OCI-LY1 (cell line): ENCODE measurements at regions not wholly inside any gene's neighbourhood (a gene's known extent, or its start where the extent isn't known, plus 50 kb on each side); places are given as distances from the start of the nearest gene placed in this dataset.
"Not testable (repeated sequence)": the region's sequence is repeated elsewhere in the genome, so short reads cannot be mapped to it uniquely, and the experiment has no call there.

Experiments used
- H2AFZ ChIP-seq: fragments of 200-600 bp; sonication (generic), shearing (Covaris generic); 2 replicates; pipeline ENCODE4 v1.6.0; 2014; ENCODE audit warnings: antibody characterized with exemption, mild to moderate bottlenecking, low read length
- H3F3A ChIP-seq: fragments of 200-600 bp; sonication (generic), shearing (Covaris generic); 2 replicates; pipeline ENCODE4 v1.6.0; 2014; ENCODE audit warnings: mild to moderate bottlenecking, antibody characterized with exemption, low read length, moderate library complexity; ENCODE audit not compliant: insufficient read depth
- H3K27ac ChIP-seq: fragments of 200-600 bp; sonication (generic); 2 replicates; pipeline ENCODE4 v1.5.1; 2014; ENCODE audit warnings: low read length, mixed run types, mild to moderate bottlenecking, low read depth; ENCODE audit not compliant: poor library complexity, severe bottlenecking
- H3K27me3 ChIP-seq: fragments of 200-600 bp; sonication (generic); 2 replicates; pipeline ENCODE4 v1.6.0; 2014; ENCODE audit warnings: antibody characterized with exemption, mild to moderate bottlenecking, low read length, moderate library complexity; ENCODE audit not compliant: insufficient read depth
- H3K36me3 ChIP-seq: fragments of 200-600 bp; sonication (generic); 2 replicates; pipeline ENCODE4 v1.6.1; 2014; ENCODE audit warnings: mild to moderate bottlenecking, antibody characterized with exemption, low read length, moderate library complexity, mixed read lengths; ENCODE audit not compliant: insufficient read depth
- H3K4me1 ChIP-seq: fragments of 200-600 bp; sonication (generic); 2 replicates; pipeline ENCODE4 v1.5.1; 2014; ENCODE audit warnings: mild to moderate bottlenecking, low read length, moderate library complexity; ENCODE audit not compliant: insufficient read depth, severe bottlenecking
- H3K4me2 ChIP-seq: fragments of 200-600 bp; sonication (generic), shearing (Covaris generic); 2 replicates; pipeline ENCODE4 v1.6.1; 2014; ENCODE audit warnings: low read length
- H3K4me3 ChIP-seq: fragments of 200-600 bp; sonication (generic); 2 replicates; pipeline ENCODE4 v1.5.1; 2014; ENCODE audit warnings: low read length, low read depth, mild to moderate bottlenecking, mixed read lengths; ENCODE audit not compliant: poor library complexity, severe bottlenecking
- H3K79me2 ChIP-seq: fragments of 200-600 bp; shearing (Covaris generic); 2 replicates; pipeline ENCODE4 v1.6.1; 2016; ENCODE audit warnings: mixed run types, low read length, mixed read lengths; ENCODE audit not compliant: insufficient read depth
- H3K9ac ChIP-seq: fragments of 200-600 bp; sonication (generic), shearing (Covaris generic); 2 replicates; pipeline ENCODE4 v1.6.1; 2014; ENCODE audit warnings: mild to moderate bottlenecking, low read length, mixed read lengths
- H3K9me2 ChIP-seq: fragments of 200-600 bp; sonication (generic), shearing (Covaris generic); 2 replicates; pipeline ENCODE4 v1.6.1; 2014; ENCODE audit warnings: low read depth, mild to moderate bottlenecking, low read length, mixed read lengths
- H3K9me3 ChIP-seq: fragments of 200-600 bp; shearing (Covaris generic); 2 replicates; pipeline ENCODE4 v1.6.1; 2014; ENCODE audit warnings: low read length, mixed read lengths
- H4K20me1 ChIP-seq: fragments of 200-600 bp; sonication (generic), shearing (Covaris generic); 2 replicates; pipeline ENCODE4 v1.6.0; 2016; ENCODE audit warnings: mild to moderate bottlenecking, low read length; ENCODE audit not compliant: insufficient read depth
- EZH2 ChIP-seq: fragments of 200-600 bp; sonication (generic), shearing (Covaris generic); IDR thresholded peaks from 2 replicates; pipeline ENCODE4 v1.8.0; 2017; ENCODE audit warnings: borderline replicate concordance, mixed run types, mild to moderate bottlenecking, antibody characterized with exemption, low read length, moderate library complexity, mixed read lengths
- TF ChIP-seq, protein P1 (sequence below): fragments of 200-600 bp; sonication (generic), shearing (Covaris generic); IDR thresholded peaks from 2 replicates; pipeline ENCODE4 v1.5.1; 2017; ENCODE audit warnings: mild to moderate bottlenecking, antibody characterized with exemption, low read length, moderate library complexity, mixed read lengths

DNA sequence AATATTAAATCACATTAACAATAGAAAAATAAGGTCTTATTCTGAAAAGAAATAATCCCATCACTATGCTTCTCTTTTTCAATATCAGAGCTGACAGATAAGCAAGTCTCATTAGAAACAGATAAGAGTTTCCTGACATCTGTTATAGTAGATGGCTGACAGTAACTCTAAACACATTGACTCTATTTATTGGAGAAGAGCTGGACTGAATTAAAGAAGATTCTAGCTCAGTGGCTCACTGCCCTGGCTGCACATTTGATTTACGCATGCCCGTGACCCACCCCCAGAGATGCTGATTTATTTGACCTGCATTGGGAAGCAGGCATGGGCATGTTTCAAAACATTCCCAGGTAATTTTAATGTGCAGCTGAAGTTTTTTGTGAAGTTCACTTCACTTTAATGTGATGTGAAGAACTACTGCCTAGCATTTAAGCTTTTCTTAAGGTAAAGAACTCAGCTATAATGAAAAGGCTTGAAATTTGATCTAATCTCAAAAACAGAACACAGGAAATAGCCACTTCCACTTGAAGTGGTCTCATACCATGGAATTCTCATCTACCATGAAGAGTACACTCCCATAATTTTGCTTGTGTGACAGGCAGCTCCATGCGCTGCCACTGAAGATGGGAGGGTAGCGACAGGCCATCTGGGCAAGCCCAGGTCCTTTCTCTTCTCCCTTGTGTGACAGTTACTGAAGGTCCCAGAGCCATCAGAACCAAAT is 162.3 kb downstream of the TPBG start:
- Histone ChIP-seq H3K36me3 (no peaks in the 10 kb centered on the region), H3K4me1 (no peaks in the 10 kb centered on the region), H3K4me2 (no peak overlapping the region), H3K27me3 (no peaks in the 10 kb centered on the region), H3K9me2 (no peaks in the 10 kb centered on the region), H3K27ac (no peak overlapping the region), H3K9ac (no peak overlapping the region), H3K79me2 (no peaks in the 10 kb centered on the region), H2AFZ (no peak overlapping the region), H4K20me1 (no peaks in the 10 kb centered on the region), H3K4me3 (no peak overlapping the region), H3F3A (no peaks in the 10 kb centered on the region), H3K9me3 (no peaks in the 10 kb centered on the region)
- TF ChIP-seq EZH2, result no peak
- TF ChIP-seq, protein P1, sequence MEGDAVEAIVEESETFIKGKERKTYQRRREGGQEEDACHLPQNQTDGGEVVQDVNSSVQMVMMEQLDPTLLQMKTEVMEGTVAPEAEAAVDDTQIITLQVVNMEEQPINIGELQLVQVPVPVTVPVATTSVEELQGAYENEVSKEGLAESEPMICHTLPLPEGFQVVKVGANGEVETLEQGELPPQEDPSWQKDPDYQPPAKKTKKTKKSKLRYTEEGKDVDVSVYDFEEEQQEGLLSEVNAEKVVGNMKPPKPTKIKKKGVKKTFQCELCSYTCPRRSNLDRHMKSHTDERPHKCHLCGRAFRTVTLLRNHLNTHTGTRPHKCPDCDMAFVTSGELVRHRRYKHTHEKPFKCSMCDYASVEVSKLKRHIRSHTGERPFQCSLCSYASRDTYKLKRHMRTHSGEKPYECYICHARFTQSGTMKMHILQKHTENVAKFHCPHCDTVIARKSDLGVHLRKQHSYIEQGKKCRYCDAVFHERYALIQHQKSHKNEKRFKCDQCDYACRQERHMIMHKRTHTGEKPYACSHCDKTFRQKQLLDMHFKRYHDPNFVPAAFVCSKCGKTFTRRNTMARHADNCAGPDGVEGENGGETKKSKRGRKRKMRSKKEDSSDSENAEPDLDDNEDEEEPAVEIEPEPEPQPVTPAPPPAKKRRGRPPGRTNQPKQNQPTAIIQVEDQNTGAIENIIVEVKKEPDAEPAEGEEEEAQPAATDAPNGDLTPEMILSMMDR, result no peak

DNA sequence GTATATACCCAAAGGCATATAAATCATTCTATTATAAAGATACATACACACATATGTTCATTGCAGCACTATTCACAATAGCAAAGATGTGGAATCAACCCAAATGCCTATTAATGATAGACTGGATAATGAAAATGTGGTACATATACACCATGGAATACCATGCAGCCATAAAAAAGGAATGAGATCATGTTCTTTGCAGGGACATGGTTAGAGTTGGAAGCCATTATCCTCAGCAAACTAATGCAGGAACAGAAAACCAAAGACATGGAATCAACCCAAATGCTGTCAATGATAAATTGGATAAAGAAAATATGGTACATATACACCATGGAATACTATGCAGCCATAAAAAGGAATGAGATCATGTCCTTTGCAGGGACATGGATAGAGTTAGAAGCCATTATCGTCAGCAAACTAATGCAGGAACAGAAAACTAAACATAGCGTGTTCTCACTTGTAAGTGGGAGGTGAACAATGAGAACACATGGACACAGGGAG is 166.4 kb downstream of the TPBG start:
- not testable (repeated sequence) for H3F3A ChIP-seq, H3K27me3 ChIP-seq, H3K4me3 ChIP-seq, H3K9me3 ChIP-seq, H3K4me2 ChIP-seq, H3K27ac ChIP-seq, H3K79me2 ChIP-seq, H3K4me1 ChIP-seq, H4K20me1 ChIP-seq, H3K36me3 ChIP-seq, H3K9me2 ChIP-seq, H2AFZ ChIP-seq, H3K9ac ChIP-seq

DNA sequence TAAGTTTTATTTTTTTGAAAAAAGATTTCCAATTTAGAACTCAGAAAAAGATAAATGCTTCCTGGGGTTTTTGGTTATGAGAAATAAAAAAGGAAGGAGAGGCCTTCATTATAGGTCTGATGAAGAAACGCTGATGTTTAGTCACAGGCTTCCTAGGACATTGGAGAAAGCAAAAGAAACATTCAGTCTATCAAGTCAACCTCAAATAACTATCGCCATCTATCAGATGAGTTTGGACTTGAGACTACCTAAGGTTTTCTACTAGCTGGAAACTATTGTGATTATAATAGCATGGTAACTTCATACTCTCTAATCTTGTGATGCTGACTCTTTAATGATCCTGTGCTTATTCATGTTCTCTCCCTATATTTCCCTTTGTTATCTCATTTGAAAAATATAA is 171.3 kb downstream of the TPBG start:
- Histone ChIP-seq H3K4me2 (no peak overlapping the region), H3K27ac (no peak overlapping the region), H3K4me1 (no peaks in the 10 kb centered on the region), H3K9me2 (no peaks in the 10 kb centered on the region), H3K4me3 (no peak overlapping the region), H2AFZ (no peak overlapping the region), H3K79me2 (no peaks in the 10 kb centered on the region), H3K27me3 (no peaks in the 10 kb centered on the region), H4K20me1 (no peaks in the 10 kb centered on the region), H3F3A (no peaks in the 10 kb centered on the region), H3K36me3 (no peaks in the 10 kb centered on the region), H3K9me3 (no peaks in the 10 kb centered on the region), H3K9ac (no peak overlapping the region)
- TF ChIP-seq, protein P1, result no peak
- no peak for TF ChIP-seq EZH2

GRCh38 chr6:82549480-82549879 is 185.9 kb downstream of the TPBG start:
- not testable (repeated sequence) for H2AFZ ChIP-seq, H3K4me1 ChIP-seq, H3K4me2 ChIP-seq, H3K9ac ChIP-seq, H3K27ac ChIP-seq, H3K36me3 ChIP-seq, H3K9me3 ChIP-seq, H3F3A ChIP-seq, H3K27me3 ChIP-seq, H3K79me2 ChIP-seq, H3K9me2 ChIP-seq, H3K4me3 ChIP-seq, H4K20me1 ChIP-seq

GRCh38 chr6:82551311-82551710 is 187.7 kb downstream of the TPBG start:
- H3K9ac ChIP-seq, H3K36me3 ChIP-seq, H3K9me2 ChIP-seq, H2AFZ ChIP-seq, H3K4me3 ChIP-seq, H3K27ac ChIP-seq, H3K4me1 ChIP-seq, H3K9me3 ChIP-seq, H3K4me2 ChIP-seq, H3K27me3 ChIP-seq, H4K20me1 ChIP-seq, H3F3A ChIP-seq, H3K79me2 ChIP-seq: not testable (repeated sequence)
